ENCODE measurements at regions not wholly inside any gene's neighbourhood (a gene's known extent, or its start where the extent isn't known, plus 50 kb on each side); places are given as distances from the start of the nearest gene placed in this dataset.

GRCh38 chr5:5905186-5905585 lies 473.2 kb downstream of the MED10 start:
- H2BK20ac ChIP-seq (ENCODE audit: low read length): no peak overlapping the region
- no peak overlapping the region for H2AFZ ChIP-seq (ENCODE audit: low read length)
- H3K27me3 ChIP-seq (replicated peaks in 1 of 4; ENCODE audit: control insufficient read depth in 3 of 4, extremely low read depth in 1 of 4, insufficient read depth in 3 of 4, low read length in 3 of 4): no peaks in the 10 kb centered on the region
- H2BK12ac ChIP-seq (ENCODE audit: low read depth, low read length): no peak overlapping the region
- no peak overlapping the region for H3K56ac ChIP-seq (replicated peaks; ENCODE audit: insufficient read length, low read depth, low read length)
- no peak overlapping the region for H4K91ac ChIP-seq (replicated peaks; ENCODE audit: insufficient read length, low read length)
- H3K9me3 ChIP-seq (ENCODE audit: insufficient read depth in 2 of 2, low read depth in 1 of 2, low read length in 1 of 2): no peaks in the 10 kb centered on the region
- ChIA-PET CTCF (ENCODE audit: partially characterized antibody) (no interaction called here), POLR2A (ENCODE audit: partially characterized antibody) (no interaction called here)
- H3K4me1 ChIP-seq (replicated peaks in 1 of 4; ENCODE audit: control insufficient read depth in 3 of 4, insufficient read depth in 4 of 4, low read length in 3 of 4): peaks cover 0 to 8% (median 3%) of the 10 kb centered on the region in 4 experiments; a peak in 3 of 7 replicates
- no peak overlapping the region for H2AK5ac ChIP-seq (ENCODE audit: low read depth, low read length)
- no peak overlapping the region for H3K4me3 ChIP-seq (ENCODE audit: extremely low read depth in 1 of 4, insufficient read depth in 2 of 4, low read depth in 3 of 4, low read length in 4 of 4)
- H3K14ac ChIP-seq (ENCODE audit: insufficient read length): no peak overlapping the region
- WGBS, 2 experiments (ENCODE audit: extremely low coverage in 1 of 2, insufficient coverage in 1 of 2, insufficient read length in 1 of 2, insufficient replicate concordance in 2 of 2, low coverage in 1 of 2, low lambda C conversion rate in 2 of 2, missing lambda C conversion rate in 1 of 2): 83% methylated on average over 2 of the region's 2 CpGs; no CpG with 5 or more reads in 1 of the 2 experiments
- H3K79me1 ChIP-seq (ENCODE audit: low read depth, low read length): no peaks in the 10 kb centered on the region
- H4K8ac ChIP-seq (ENCODE audit: extremely low read depth, insufficient read depth, low read length): no peak overlapping the region
- H3K27ac ChIP-seq (ENCODE audit: low read depth, low read length): no peak overlapping the region
- H2BK15ac ChIP-seq (ENCODE audit: low read length): no peak overlapping the region
- no peaks in the 10 kb centered on the region for H3K23me2 ChIP-seq (ENCODE audit: low read depth, low read length)
- H4K5ac ChIP-seq (ENCODE audit: insufficient read length, low read depth, low read length): no peak overlapping the region
- H3K23ac ChIP-seq (ENCODE audit: insufficient read length): no peak overlapping the region
- no peak overlapping the region for H3K4ac ChIP-seq (replicated peaks; ENCODE audit: insufficient read length, low read depth, low read length)
- H3K4me2 ChIP-seq (ENCODE audit: insufficient read depth in 1 of 2, low read depth in 2 of 2, low read length in 2 of 2): no peak overlapping the region
- H4K20me1 ChIP-seq (replicated peaks in 1 of 2; ENCODE audit: control insufficient read depth in 1 of 2, insufficient read depth in 2 of 2, low read length in 2 of 2): no peaks in the 10 kb centered on the region
- H3K79me2 ChIP-seq (ENCODE audit: control insufficient read depth in 1 of 2, insufficient read depth in 2 of 2, low read length in 2 of 2): no peaks in the 10 kb centered on the region
- DNase-seq (ENCODE audit: low read depth in 1 of 2, low spot score in 2 of 2) (no peak), FAIRE-seq (peak; percentile 19)
- TF ChIP-seq FOSL1 (IDR thresholded peaks at IDR 0.05; ENCODE audit: insufficient read depth, low read depth, low read length) (no peak), TAF1 (IDR thresholded peaks at IDR 0.05; ENCODE audit: low read depth, low read length) (no peak), KDM1A (IDR thresholded peaks at IDR 0.05; ENCODE audit: borderline replicate concordance, low read length) (no peak), KDM5A (IDR thresholded peaks at IDR 0.05; ENCODE audit: low read length) (no peak)
- no peak overlapping the region for H2BK120ac ChIP-seq (replicated peaks; ENCODE audit: low read depth, low read length)
- H3K36me3 ChIP-seq (ENCODE audit: control insufficient read depth in 2 of 4, insufficient read depth in 4 of 4, low read length in 3 of 4): no peaks in the 10 kb centered on the region
- H3K9ac ChIP-seq (replicated peaks in 1 of 4; ENCODE audit: extremely low read depth in 1 of 4, low read depth in 3 of 4, low read length in 3 of 4): no peak overlapping the region
- no peak overlapping the region for H2BK5ac ChIP-seq (ENCODE audit: low read depth, low read length)
- no peak overlapping the region for H3K18ac ChIP-seq (ENCODE audit: extremely low read depth, low read length)

Measured in H1 (cell line).